Neural cell (in vitro differentiated cells): ENCODE measurements at regions not wholly inside any gene's neighbourhood (a gene's known extent, or its start where the extent isn't known, plus 50 kb on each side); places are given as distances from the start of the nearest gene placed in this dataset.
A peak's percentile ranks its signal among the peaks of the same experiment; 100 is the strongest.

Experiments
- H2AFZ ChIP-seq: fragments of 200-600, 300-800 bp; sonication (generic), shearing (Covaris generic); 2 replicates; pipeline ENCODE4 v1.6.0; 2014; ENCODE audit warnings: low read depth, mild to moderate bottlenecking, antibody characterized with exemption, low read length, moderate library complexity
- H3F3A ChIP-seq: fragments of 200-600 bp; shearing (Covaris generic); 2 replicates; pipeline ENCODE4 v1.6.1; 2016; ENCODE audit warnings: mild to moderate bottlenecking, moderate library complexity, mixed read lengths, antibody characterized with exemption, low read length; ENCODE audit not compliant: insufficient read depth, poor library complexity, severe bottlenecking
- H3K27ac ChIP-seq: fragments of 200-600, 300-800 bp; sonication (generic), shearing (Covaris generic); 2 replicates; pipeline ENCODE4 v1.5.1; 2014; ENCODE audit warnings: mild to moderate bottlenecking, low read length, moderate library complexity
- H3K27me3 ChIP-seq: fragments of 300-800, 200-600 bp; sonication (generic), shearing (Covaris generic); 2 replicates; pipeline ENCODE4 v1.6.0; 2014; ENCODE audit warnings: mild to moderate bottlenecking, low read depth, low read length, moderate library complexity; ENCODE audit not compliant: insufficient read depth
- H3K36me3 ChIP-seq: fragments of 300-800, 200-600 bp; sonication (generic), shearing (Covaris generic); 2 replicates; pipeline ENCODE4 v1.5.1; 2014; ENCODE audit warnings: mild to moderate bottlenecking, antibody characterized with exemption, low read length, moderate library complexity; ENCODE audit not compliant: insufficient read depth
- H3K4me2 ChIP-seq: fragments of 300-800, 200-600 bp; sonication (generic), shearing (Covaris generic); 2 replicates; pipeline ENCODE4 v1.6.0; 2014; ENCODE audit warnings: mild to moderate bottlenecking, low read length
- H3K4me3 ChIP-seq: fragments of 300-800, 200-600 bp; sonication (generic), shearing (Covaris generic); 2 replicates; pipeline ENCODE4 v1.5.1; 2014; ENCODE audit warnings: mild to moderate bottlenecking, low read length, moderate library complexity
- H3K79me2 ChIP-seq: fragments of 200-600 bp; shearing (Covaris generic); replicated peaks from 2 replicates; pipeline ENCODE4 v1.6.0; 2014; ENCODE audit warnings: mild to moderate bottlenecking, low read length, moderate library complexity; ENCODE audit not compliant: insufficient read depth
- H3K9ac ChIP-seq: fragments of 300-800, 200-600 bp; sonication (generic), shearing (Covaris generic); 2 replicates; pipeline ENCODE4 v1.6.1; 2016; ENCODE audit warnings: mild to moderate bottlenecking, low read length, mixed read lengths
- H3K9me2 ChIP-seq: fragments of 200-600 bp; shearing (Covaris generic); 2 replicates; pipeline ENCODE4 v1.6.1; 2016; ENCODE audit warnings: mild to moderate bottlenecking, low read length, mixed read lengths; ENCODE audit not compliant: insufficient read depth
- H3K9me3 ChIP-seq: fragments of 200-600, 300-800 bp; sonication (generic), shearing (Covaris generic); 2 replicates; pipeline ENCODE4 v1.6.1; 2016; ENCODE audit warnings: mild to moderate bottlenecking, mixed run types, low read length, moderate library complexity, mixed read lengths
- H4K20me1 ChIP-seq: fragments of 200-600 bp; shearing (Covaris generic); 2 replicates; pipeline ENCODE4 v1.6.1; 2016; ENCODE audit warnings: mild to moderate bottlenecking, mixed run types; ENCODE audit not compliant: insufficient read depth
- EP300 ChIP-seq: fragments of 450-650 bp; conservative IDR thresholded peaks from 2 replicates; pipeline ENCODE4 v1.6.1; 2014; ENCODE audit warnings: antibody characterized with exemption, mild to moderate bottlenecking, moderate library complexity; ENCODE audit not compliant: poor library complexity, severe bottlenecking
- EZH2 ChIP-seq: fragments of 200-600, 300-800 bp; shearing (Covaris generic), sonication (generic); IDR thresholded peaks from 2 replicates; pipeline ENCODE4 v1.6.1; 2014; ENCODE audit warnings: antibody characterized with exemption, low read length, borderline replicate concordance, mild to moderate bottlenecking; ENCODE audit not compliant: insufficient read depth, poor library complexity, severe bottlenecking
- MXI1 ChIP-seq: fragments of 450-650 bp; conservative IDR thresholded peaks from 2 replicates; pipeline ENCODE4 v1.6.1; 2014; ENCODE audit warnings: antibody characterized with exemption, mild to moderate bottlenecking; ENCODE audit not compliant: poor library complexity, severe bottlenecking
- POLR2AphosphoS5 ChIP-seq: IDR thresholded peaks from 2 replicates; pipeline ENCODE4 v1.6.1; 2012
- RAD21 ChIP-seq: fragments of 450-650 bp; conservative IDR thresholded peaks from 2 replicates; pipeline ENCODE4 v1.6.1; 2014; ENCODE audit warnings: antibody characterized with exemption, mild to moderate bottlenecking, moderate library complexity
- SMC3 ChIP-seq: fragments of 450-650 bp; conservative IDR thresholded peaks from 2 replicates; pipeline ENCODE4 v1.6.1; 2014; ENCODE audit warnings: antibody characterized with exemption, mild to moderate bottlenecking, moderate library complexity; ENCODE audit not compliant: poor library complexity
- TAF1 ChIP-seq: IDR thresholded peaks from 2 replicates; pipeline ENCODE4 v1.6.1; 2012; ENCODE audit warnings: low read depth
- TF ChIP-seq, protein P1 (sequence below): fragments of 450-650 bp; IDR thresholded peaks from 2 replicates; pipeline ENCODE4 v1.5.1; 2014; ENCODE audit warnings: antibody characterized with exemption, mild to moderate bottlenecking, moderate library complexity; ENCODE audit not compliant: poor library complexity, severe bottlenecking
- TF ChIP-seq, protein P2 (sequence below): IDR thresholded peaks from 2 replicates; pipeline ENCODE4 v1.6.1; 2012; ENCODE audit warnings: borderline replicate concordance

DNA sequence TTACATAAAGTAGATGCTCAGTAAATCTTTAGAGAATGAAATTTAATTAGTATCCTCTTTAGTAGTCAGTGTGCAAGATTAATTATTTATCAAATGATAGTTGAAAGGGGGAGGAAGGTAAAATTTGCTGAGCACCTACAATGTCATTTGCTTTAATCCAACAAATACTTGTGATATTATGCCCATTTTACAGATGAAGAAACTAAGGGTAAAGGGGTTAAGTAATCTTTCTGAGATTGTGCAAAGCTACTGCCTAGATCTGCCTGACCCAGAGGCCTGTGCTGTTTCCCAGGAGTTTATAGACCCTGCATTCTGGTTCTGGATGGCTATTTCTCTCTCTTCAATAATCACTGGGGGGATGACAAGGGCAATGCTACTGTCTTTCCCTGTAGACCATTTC lies 58.3 kb upstream of the BACH2 start:
- H3F3A ChIP-seq = peaks cover 3% of the 10 kb centered on the region
- H4K20me1 ChIP-seq = no peaks in the 10 kb centered on the region
- no peak overlapping the region for H3K4me3 ChIP-seq
- no peak for TF ChIP-seq RAD21
- TF ChIP-seq, protein P1, sequence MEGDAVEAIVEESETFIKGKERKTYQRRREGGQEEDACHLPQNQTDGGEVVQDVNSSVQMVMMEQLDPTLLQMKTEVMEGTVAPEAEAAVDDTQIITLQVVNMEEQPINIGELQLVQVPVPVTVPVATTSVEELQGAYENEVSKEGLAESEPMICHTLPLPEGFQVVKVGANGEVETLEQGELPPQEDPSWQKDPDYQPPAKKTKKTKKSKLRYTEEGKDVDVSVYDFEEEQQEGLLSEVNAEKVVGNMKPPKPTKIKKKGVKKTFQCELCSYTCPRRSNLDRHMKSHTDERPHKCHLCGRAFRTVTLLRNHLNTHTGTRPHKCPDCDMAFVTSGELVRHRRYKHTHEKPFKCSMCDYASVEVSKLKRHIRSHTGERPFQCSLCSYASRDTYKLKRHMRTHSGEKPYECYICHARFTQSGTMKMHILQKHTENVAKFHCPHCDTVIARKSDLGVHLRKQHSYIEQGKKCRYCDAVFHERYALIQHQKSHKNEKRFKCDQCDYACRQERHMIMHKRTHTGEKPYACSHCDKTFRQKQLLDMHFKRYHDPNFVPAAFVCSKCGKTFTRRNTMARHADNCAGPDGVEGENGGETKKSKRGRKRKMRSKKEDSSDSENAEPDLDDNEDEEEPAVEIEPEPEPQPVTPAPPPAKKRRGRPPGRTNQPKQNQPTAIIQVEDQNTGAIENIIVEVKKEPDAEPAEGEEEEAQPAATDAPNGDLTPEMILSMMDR = no peak
- TF ChIP-seq EP300 = no peak
- TF ChIP-seq MXI1 = no peak
- TF ChIP-seq, protein P2, sequence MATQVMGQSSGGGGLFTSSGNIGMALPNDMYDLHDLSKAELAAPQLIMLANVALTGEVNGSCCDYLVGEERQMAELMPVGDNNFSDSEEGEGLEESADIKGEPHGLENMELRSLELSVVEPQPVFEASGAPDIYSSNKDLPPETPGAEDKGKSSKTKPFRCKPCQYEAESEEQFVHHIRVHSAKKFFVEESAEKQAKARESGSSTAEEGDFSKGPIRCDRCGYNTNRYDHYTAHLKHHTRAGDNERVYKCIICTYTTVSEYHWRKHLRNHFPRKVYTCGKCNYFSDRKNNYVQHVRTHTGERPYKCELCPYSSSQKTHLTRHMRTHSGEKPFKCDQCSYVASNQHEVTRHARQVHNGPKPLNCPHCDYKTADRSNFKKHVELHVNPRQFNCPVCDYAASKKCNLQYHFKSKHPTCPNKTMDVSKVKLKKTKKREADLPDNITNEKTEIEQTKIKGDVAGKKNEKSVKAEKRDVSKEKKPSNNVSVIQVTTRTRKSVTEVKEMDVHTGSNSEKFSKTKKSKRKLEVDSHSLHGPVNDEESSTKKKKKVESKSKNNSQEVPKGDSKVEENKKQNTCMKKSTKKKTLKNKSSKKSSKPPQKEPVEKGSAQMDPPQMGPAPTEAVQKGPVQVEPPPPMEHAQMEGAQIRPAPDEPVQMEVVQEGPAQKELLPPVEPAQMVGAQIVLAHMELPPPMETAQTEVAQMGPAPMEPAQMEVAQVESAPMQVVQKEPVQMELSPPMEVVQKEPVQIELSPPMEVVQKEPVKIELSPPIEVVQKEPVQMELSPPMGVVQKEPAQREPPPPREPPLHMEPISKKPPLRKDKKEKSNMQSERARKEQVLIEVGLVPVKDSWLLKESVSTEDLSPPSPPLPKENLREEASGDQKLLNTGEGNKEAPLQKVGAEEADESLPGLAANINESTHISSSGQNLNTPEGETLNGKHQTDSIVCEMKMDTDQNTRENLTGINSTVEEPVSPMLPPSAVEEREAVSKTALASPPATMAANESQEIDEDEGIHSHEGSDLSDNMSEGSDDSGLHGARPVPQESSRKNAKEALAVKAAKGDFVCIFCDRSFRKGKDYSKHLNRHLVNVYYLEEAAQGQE = no peak
- no peak for TF ChIP-seq EZH2
- no peak for TF ChIP-seq POLR2AphosphoS5
- H3K27ac ChIP-seq = no peak overlapping the region
- H3K4me2 ChIP-seq = no peak overlapping the region
- no peaks in the 10 kb centered on the region for H3K9me2 ChIP-seq
- no peaks in the 10 kb centered on the region for H3K79me2 ChIP-seq
- H3K9me3 ChIP-seq = no peaks in the 10 kb centered on the region
- no peaks in the 10 kb centered on the region for H3K36me3 ChIP-seq
- H2AFZ ChIP-seq = no peak overlapping the region
- no peak overlapping the region for H3K9ac ChIP-seq
- no peaks in the 10 kb centered on the region for H3K27me3 ChIP-seq

DNA sequence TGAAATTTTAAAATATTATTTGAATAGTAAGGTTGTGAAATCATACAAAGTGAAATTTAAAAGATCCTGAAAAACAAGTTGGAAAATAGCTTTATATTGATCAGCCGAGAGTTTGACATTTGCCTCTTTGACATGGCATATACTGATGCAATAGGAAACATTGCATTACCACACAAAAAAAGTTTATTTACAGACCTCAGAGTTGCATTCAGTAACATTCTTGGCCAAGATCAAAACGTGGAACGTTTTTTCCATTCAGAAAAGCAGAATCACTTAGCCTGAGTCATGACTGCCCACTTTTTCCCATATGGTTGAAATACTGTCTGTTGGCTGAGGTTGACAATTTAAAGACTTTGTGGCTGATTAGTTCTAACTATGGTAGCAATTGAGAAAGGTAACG lies 55.1 kb upstream of the BACH2 start:
- H2AFZ ChIP-seq = no peak overlapping the region
- H3K4me3 ChIP-seq = no peak overlapping the region
- H4K20me1 ChIP-seq = no peaks in the 10 kb centered on the region
- H3K36me3 ChIP-seq = no peaks in the 10 kb centered on the region
- TF ChIP-seq EP300 (no peak), TAF1 (no peak), SMC3 (no peak)
- H3K9ac ChIP-seq = no peak overlapping the region
- peak overlapping the region; percentile 81 for H3K27ac ChIP-seq
- H3K9me3 ChIP-seq = no peaks in the 10 kb centered on the region
- no peaks in the 10 kb centered on the region for H3K27me3 ChIP-seq
- peak overlapping the region; percentile 9 for H3K4me2 ChIP-seq
- no peaks in the 10 kb centered on the region for H3K9me2 ChIP-seq
- no peaks in the 10 kb centered on the region for H3K79me2 ChIP-seq
- peaks cover 3% of the 10 kb centered on the region for H3F3A ChIP-seq
